ENCODE measurements at regions not wholly inside any gene's neighbourhood (a gene's known extent, or its start where the extent isn't known, plus 50 kb on each side); places are given as distances from the start of the nearest gene placed in this dataset.

DNA sequence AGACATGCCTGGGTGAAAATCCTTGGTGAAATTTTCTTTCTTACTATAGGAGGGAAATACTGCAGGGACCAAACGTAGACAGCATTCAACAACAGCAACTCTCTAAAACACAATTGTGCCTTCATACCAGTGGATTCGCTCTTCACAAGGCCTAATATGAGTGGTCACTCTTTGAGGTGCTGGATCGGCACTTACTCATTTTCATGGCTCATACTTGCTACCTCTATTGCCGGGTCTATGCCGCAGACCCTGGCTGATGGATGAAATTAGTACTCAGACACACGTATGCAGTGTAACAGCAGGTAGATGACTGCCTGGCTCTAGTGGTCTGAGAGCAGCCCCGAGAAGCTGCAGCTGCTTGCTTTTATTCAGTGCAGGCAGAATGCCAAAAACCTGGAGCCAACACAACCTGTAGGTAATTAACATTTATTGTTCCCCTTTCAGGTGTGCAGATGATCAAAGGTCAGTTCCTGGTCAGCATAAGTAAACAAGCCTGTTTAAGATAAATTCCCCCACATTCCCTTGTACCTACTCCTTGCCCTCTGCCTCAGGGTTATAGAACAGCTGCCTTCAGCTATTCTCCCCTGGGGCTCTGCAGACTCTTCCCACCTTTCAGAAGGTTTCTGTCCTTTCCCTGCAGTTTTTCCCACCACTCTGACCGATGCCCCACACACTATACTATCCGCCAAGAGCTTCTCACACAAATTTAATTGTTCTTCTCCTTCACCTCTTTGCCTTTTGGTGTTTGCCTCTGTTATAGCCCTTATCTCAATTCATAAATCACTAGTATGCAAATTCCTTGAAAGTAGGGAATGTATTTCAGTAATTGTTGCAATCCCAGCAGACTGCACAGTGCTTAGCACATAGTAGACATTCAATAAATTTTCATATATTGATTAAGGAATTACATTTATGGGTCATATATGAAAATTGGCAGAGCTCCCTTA, 210.0 kb downstream of the SPANXN3 start (continued):
- TF ChIP-seq POU5F1 (IDR thresholded peaks at IDR 0.05; ENCODE audit: low read depth, low read length): no peak
- TF ChIP-seq RAD21 (IDR thresholded peaks at IDR 0.05 in 1 of 2, conservative IDR thresholded peaks at IDR 0.05 in 1 of 2; ENCODE audit: low read depth in 2 of 2, low read length in 2 of 2): no peak
- no peak for TF ChIP-seq BACH1 (IDR thresholded peaks at IDR 0.05; ENCODE audit: low read length)
- TF ChIP-seq GABPA (IDR thresholded peaks at IDR 0.05; ENCODE audit: borderline replicate concordance, insufficient read depth, low read length): no peak
- no peak for TF ChIP-seq SIN3A (conservative IDR thresholded peaks at IDR 0.05 in 1 of 2, IDR thresholded peaks at IDR 0.05 in 1 of 2; ENCODE audit: low read depth in 1 of 2, low read length in 2 of 2)

Data from H1 (cell line).